Epidermal melanocyte (primary cell): ENCODE measurements at regions not wholly inside any gene's neighbourhood (a gene's known extent, or its start where the extent isn't known, plus 50 kb on each side); places are given as distances from the start of the nearest gene placed in this dataset.
"Not testable (repeated sequence)": the region's sequence is repeated elsewhere in the genome, so short reads cannot be mapped to it uniquely, and the experiment has no call there.

Experiments
- DNase-seq: peaks from one replicate; pipeline ENCODE4 v3.0.0; 2011; ENCODE audit warnings: low spot score; ENCODE audit not compliant: insufficient read length

DNA sequence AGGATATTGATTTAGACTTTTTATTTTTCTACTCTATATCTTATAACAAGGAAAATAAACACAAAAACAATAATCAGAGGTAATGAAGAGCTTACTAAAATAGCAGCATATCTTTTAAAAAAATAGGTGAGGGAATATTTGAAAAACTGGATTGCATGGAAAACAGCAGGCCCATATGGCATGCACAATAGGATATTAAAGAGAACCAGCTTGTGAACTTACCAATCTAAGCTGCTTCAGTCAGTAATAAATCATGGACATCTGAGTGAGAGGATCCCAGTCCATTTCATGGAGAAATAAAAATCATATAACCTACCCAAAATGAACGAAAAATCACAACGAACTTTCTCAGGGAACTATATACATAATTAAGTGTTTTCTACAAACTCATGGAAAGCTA is 634.6 kb downstream of the ADCYAP1 start:
- DNase-seq, result no peak

DNA sequence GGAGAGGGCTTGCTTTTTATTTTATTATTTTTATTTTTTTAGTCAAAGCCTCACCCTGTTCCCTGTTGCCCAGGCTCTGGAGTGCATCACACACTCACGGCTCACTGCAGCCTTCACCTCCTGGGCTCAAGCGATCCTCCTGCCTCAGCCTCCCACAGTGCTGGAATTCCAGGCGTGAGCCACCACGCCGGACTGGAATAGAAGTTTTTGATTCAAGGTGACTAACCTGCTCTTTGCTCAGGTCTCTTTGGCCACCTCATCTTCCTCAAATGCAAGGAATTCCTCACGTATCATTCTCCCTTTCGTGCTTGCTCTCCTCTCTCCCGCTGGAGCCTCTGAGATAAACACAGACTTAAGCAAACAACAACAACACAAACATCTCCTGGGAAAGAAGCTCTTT is 636.8 kb downstream of the ADCYAP1 start:
- DNase-seq, result no peak

DNA sequence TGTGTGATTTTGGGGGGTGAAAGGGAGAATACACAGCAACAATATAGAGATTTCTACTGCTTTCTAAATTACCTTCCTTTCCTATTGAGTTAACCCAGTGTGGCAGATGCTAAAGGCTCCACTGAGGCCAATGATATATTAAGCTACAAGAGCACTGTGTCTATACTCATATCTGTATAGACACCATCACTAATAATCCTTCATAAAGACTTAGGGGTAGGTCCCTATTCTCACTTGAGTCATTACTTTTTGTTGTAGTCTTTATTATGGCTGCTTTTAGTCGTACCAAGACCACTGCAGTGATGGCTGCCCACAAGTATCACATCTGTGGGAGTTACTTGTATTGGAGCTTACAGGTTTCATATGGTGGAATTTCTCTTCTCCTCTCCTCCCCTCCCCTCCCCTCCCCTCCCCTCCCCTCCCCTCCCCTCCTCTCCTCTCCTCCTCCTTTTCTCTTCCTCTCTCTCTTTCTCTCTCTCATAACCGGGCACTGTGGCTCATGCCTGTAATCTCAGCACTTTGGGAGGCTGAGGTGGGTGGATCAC is 637.6 kb downstream of the ADCYAP1 start:
- DNase-seq, result no peak

DNA sequence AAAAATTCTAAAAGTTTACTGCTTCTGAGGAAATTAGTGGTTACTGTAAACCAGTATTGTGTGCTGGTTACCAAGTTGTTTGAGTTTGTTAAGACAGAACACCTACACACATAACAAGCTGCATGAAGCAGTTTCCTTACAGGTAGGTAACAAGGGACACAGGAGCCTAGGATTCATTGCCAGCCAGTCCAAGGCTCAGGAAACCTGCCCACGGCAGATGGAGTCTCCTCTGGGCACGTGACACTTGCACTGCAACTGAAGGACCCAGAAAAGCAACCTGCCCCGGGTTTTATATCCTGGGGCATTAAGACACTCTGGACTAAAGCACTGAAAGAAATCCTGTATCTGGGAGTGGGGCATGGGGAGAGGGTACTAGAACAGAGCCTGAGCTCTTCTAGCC is 639.3 kb downstream of the ADCYAP1 start:
- no peak for DNase-seq

DNA sequence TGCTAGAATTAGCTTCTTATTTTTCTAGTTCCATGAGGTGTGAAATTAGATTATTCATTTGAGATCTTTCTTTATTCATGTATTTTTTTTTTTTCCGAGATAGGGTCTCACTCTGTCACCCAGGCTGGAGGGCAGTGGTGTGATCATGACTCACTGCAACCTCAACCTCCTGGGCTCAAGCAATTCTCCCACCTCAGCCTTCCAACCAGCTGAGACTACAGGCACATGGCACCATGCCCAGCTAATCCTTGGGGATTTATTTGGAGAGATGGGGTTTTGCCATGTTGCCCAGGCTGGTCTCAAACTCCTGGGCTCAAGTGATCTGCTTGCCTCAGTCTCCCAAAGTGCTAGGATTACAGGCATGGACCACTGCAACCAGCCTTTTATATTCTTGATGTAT is 653.0 kb downstream of the ADCYAP1 start:
- DNase-seq, result not testable (repeated sequence)

DNA sequence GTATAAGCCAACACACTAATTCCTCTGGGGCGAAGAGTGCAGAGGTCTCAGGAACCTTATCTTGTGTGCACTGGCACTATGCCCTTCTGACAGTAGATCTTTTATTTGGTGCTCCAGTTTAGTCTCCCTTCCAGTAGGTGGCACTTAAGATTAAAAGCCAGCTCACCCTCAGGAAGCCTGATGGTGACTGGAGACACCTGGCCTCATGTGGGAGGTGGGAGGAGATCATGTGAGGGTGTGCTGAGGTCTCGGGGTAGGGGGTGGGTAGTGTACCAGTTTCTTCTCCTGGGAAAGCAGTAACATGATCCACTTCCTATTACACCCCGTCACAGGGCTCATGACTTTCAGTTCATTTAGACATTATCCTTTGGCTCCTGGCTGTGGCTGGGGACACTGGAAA is 654.9 kb downstream of the ADCYAP1 start:
- no peak for DNase-seq

DNA sequence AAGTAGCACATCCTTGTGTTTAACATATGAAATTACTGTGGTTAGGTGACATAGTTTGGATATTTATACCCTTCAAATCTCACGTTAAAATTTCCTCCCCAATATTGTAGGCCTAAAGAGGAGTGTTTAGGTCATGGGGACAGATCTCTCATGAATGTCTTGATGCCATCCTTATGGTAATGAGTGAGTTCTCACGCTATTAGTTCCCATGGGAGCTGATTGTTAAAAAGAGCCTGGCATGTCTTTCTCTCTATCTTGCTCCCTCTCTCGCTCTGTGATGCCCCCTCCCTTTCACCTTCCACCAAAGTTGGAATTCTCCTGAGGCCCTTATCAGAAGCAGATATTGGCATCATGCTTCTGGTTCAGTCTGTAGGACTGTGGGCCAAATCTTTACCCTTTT is 660.1 kb downstream of the ADCYAP1 start:
- no peak for DNase-seq

DNA sequence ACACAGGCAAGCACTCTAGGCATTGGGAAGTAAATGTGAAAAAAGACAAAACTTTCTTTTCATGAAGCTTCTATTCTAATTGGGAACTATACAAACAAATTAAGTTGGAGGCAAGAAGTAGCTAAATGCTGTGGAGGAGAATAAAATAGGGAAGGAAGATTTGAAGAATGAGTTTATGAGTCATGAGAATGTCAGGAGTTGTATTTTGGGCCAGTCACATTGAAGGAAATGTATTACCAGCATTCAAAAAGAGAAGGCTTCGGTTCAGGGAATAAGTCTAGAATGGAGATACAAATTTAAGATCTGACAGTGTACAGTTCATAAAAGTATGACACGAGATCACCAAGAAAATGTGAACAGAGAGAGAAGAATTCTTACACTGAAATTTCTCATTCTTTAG is 666.5 kb downstream of the ADCYAP1 start:
- no peak for DNase-seq

DNA sequence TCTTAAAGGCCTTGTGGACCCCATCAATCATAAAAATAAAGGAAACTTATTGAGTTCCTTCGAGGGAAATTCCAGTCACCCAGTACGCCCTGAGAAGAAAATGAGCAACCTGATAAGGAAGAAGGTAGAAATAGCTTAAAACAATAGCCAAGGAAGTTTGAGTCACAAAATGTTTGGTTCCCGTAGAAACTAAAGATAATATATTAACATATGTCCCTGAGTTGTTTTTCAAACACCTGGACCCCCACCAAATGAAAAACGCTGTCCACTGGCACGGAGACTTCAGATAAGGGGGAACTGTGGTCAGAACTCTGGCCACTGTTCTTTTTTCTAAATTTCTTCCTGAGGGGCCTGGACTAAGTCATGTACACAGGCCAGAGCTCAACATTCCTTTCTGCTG is 669.1 kb downstream of the ADCYAP1 start:
- DNase-seq, result no peak

DNA sequence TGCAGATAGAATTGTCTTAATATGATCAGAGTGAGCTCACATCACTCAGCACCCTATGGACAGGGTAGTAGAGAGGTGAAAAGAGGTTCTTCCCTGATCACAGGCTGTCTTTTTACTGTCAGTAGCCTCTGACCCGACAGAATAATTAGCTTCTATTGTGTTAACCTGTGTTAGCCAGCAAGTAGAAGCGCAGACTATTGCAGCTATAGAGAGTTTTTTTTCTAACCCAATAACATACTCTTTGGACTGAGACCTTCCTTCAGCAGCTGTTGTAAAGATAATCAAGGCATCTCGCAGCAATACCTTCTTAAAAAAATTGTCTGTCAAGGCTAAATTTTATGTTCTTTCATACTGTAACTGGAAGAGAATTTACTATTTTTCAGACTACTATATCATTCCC is 670.4 kb downstream of the ADCYAP1 start:
- DNase-seq, result no peak

DNA sequence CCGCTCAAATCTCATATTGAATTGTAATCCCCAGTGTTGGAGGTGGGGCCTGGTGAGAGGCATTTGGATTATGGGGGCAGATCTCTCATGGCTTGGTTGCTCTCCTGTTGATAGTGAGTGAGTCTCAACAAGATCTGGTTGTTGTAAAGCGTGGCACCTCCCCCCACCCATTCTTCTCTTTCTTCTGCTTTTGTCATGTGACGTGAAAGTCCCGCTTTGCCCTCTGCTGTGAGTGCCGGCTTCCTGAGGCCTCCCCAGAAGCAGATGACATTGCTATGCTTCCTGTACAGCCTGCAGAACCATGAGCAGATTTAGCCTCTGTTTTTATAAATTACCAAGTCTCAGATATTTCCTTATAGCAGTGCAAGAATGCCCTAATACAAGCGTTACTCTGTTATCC is 673.8 kb downstream of the ADCYAP1 start:
- DNase-seq, result no peak

DNA sequence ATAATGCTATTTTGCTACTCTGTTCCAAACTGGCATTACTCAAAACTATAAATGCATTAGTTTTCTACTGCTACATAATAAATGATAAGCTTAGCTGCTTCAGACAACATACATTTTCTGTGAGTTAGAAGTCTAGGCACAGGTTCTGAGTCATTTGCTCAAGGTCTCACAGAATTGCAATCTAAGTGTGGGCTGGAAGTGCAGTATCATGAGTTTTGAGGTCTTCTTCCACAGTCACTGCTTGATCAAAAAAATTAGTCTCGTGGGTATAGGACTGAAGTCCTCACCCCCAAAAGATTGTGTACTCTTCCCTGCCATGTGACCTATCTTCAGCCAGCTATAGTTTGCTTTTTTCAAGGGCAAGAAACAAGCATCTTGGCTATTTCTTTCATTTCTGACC is 676.9 kb downstream of the ADCYAP1 start:
- no peak for DNase-seq

DNA sequence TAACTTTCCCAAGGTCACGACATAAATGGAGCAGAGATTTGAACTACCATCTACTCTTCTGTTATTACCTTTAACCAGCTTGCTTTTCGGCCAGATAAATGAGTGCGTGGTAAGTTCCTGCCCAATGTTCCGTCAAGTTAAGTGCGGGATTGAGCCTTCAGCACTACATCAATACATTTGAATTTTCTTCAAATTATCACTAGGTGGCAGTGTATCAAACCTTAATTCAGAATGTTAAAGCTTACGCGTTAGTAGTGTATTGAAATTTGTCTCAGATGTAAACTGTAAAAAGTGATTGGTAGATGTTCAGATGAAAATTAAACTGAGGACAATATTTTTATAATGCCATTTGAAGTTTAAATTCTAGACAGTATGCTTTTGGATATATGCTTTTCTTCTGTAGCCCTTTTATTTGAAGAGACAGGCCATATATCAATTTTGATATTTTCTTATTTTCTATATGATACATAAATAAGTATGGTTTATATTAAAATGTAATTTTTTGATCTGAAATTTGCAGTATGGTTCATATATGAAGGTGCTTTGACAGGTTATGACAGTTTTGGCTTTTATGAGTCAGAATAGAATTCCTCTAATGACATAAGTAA is 681.3 kb downstream of the ADCYAP1 start:
- no peak for DNase-seq

DNA sequence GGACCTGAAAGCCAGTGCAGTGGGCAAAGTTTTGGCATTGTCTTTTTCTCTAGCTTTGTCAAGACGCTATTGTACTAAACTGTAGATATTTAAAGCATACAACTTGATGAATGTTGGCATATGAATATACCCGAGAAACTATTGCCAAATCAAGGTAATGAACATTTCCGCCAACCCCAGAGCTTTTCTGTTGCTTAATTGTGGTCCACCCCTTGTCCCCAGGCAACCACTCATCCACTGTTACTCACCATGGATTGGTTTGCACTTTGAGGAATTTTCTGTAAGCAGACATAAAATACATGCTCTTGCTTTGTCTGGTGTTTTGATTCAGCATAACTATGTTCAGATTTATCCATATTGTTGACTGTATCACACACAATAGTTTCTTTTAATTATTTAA is 688.4 kb downstream of the ADCYAP1 start:
- no peak for DNase-seq

DNA sequence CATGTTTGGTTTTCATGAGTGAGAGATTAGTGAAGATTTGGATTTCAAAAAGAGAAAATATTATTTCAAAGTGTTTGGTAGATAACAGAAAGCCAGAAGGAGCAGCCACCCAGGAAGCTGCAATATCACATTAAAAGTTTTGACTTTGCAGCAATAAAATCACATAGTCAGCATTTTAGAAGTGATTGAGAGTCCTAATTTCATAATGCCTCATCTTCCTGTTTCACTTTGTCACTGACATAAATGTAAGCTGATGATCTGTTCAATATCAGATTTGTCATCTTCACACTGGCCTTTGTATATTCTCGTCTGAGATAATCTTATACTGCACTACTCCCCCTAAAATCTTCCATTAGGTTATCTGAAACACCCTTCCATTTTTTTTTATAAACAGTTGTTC is 690.5 kb downstream of the ADCYAP1 start:
- no peak for DNase-seq

DNA sequence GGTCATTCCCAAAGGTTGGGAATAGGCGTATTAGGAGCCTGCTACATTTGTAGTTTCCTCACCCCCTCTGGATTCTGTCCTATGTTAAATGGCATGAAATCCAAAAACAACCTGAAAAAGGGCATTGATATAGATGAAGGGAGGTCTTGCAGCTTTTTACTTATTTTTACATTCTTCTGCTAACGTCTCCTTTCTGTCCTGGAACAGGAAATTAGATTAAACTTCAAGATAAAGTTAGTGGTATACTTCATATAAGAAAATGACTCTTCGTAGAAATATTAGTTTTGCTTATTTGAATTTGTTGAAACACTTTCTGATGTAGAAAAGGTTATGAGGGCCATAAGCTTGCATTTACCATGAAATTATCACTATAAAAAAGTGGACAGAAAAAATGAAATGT is 694.5 kb downstream of the ADCYAP1 start:
- DNase-seq, result no peak

DNA sequence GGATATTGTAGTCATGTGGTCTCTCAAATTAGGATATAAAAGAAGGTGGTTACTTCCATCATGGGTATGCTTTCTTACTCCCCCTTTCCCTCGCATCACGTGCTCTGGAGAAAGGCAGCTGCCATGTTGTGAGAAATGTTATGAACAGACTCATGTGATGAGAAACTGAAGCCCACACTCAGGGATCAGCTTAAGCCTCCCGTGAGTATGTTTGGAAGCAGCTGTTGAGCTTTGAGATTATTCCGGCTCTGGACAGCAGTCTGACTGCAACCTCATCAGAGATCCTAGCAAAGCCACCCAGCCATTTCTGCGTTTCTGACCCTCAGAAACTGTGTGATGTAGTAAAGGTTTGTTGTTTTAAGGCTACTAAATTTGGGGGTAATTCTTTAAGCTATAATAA is 700.1 kb downstream of the ADCYAP1 start:
- DNase-seq, result no peak

DNA sequence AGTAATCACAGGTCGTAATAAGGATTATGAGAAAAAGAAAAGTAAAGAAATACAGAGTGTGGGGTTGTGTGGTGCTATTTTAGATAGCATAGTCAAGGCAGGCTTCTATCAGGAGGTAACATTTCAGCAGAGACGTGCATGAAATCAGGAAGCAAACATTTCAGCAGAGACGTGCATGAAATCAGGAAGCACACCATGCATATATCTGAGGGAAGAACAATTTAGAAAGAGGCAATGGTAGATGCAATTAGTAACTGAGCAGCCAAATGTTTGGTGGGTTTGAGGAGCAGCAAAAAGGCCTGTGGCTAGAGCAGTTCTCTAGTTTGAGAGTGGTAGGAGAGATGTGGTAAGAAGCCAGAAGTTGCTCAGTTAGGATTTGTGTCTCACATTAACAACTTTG is 713.7 kb downstream of the ADCYAP1 start:
- no peak for DNase-seq

DNA sequence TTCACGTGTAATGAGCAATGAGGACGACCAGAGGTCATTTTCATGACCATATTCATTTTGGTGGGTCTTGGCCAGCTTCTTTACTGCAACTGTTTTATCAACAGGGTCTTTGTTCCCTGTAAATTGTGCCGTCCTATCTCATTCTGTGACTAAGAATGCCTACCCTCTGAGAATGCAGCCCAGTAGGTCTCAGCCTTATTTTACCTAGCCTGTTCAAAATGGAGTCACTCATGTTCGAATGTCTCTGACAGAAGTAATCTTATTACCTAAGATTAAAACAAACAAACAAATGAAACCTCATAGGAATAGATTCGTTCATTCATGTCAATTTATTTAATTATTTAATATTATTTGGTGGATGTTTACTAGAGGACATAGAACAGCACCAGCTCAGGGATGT is 714.8 kb downstream of the ADCYAP1 start:
- no peak for DNase-seq

DNA sequence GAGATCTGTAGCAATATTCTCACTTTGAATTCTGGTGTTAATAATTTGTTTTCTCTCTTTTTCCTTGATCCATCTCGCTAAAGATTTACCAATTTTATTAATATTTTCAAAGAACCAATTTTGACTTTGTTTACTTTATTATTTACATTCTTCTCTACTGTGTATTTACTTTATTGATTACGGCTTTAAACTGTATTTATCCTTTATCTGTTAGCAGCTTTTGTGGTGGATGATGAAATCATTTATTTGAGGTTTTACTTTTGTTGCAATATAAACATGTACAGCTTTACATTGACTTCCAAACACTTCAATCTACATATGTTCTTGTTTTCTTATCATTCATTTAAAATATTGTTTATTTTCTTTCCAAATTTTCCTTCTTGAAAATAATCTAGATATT is 719.9 kb downstream of the ADCYAP1 start:
- DNase-seq, result no peak

DNA sequence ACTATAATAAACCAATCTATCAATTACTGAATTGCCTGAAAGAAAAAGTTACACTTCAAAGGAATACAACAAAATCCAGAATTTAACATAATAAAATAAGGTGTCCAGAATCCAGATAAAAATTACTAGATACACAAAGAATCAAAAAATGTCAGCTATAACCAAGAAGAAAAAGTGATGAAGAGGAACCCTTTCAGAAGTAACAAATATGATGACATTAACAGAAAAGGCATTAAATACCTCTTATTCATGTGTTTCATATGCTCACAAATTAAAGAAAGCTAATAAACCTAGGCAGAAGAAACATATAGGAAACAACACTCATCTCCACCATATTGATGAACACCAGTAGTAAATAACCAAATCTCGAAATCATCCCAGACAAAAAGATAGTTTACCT is 722.8 kb downstream of the ADCYAP1 start:
- DNase-seq, result no peak

DNA sequence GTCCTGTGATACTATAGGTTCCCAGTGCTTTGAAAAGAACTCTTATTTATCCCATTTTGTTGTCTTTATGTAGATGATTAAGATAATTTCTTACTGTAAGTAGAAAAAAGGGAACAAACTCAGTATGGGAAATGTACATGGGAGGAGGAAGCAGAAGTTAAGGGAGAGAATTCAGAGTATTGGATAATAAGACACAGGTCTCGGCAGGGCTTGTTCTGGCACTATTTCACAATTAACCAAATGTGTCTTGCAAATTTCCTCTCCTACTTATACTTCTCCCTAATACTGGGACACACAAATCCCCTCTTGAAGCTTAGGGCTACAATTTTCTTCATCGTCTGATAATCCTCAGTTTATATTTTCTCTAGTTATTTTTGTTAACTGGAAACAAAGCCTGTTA is 744.0 kb downstream of the ADCYAP1 start:
- DNase-seq, result no peak

DNA sequence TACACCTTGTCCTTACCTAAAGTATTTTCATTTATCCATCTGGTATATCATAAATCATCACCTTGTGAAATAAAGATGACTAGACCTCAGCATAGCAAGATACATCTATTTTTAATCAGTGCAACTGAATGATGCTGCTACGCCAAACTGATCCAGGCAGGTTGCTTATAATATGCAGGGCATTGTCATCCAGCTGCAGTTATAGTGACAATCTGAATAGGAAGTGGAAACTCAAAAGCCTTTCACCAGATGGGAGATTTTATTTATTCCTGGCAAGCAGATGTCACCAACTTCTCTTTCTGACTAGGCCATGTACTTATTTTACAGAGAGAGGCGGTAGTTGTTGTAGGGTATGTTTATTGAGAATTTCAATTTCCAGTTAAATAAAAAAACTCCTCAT is 747.3 kb downstream of the ADCYAP1 start:
- DNase-seq, result no peak

DNA sequence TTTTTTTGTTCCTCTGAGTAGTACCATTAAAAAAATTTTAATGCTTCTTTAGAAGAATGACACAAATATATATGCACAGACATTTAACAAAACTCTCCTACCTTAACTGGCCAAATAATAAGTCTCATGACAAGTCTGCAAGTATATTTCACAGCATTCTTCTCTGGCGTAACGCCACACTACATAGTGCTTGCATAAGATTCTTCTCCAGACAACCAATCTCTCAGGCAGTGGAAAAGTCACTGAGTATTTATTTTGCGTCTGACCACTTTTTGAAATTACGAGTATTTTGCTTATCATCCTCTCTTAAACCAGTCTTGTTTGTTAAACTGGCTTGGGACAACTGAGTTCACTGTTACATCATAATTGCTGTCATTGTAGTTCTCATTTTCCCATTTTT is 749.2 kb downstream of the ADCYAP1 start:
- DNase-seq, result no peak
